HEK293 (cell line): ENCODE measurements at regions not wholly inside any gene's neighbourhood (a gene's known extent, or its start where the extent isn't known, plus 50 kb on each side); places are given as distances from the start of the nearest gene placed in this dataset.
A peak's percentile ranks its signal among the peaks of the same experiment; 100 is the strongest.

Experiments used
- CTCF ChIA-PET: fragments of 350-600 bp; formaldehyde crosslinking; extraction: SDS; loops from one replicate; lab custom pipeline; 2021; ENCODE audit warnings: antibody characterized with exemption; lab: Yijun Ruan, JAX
- POLR2A ChIA-PET: fragments of 300-600 bp; formaldehyde crosslinking; extraction: SDS; loops from one replicate; lab custom pipeline; 2020; ENCODE audit warnings: antibody characterized with exemption, inconsistent platforms; lab: Yijun Ruan, JAX
- H3K27ac ChIP-seq: fragments of 200-500 bp; sonication (Bioruptor generic); 2 replicates; pipeline ENCODE4 v1.5.1; 2014; ENCODE audit warnings: low read depth, low read length, control low read depth, inconsistent platforms; ENCODE audit errors: extremely low read depth
- H3K36me3 ChIP-seq, 2 experiments: fragments of 200-500 bp in 1 of 2; sonication (Bioruptor generic) in 1 of 2; 1 replicate in 1 of 2; 2 replicates in 1 of 2; pipeline ENCODE4 v1.5.1; 2014 to 2017; ENCODE audit warnings: inconsistent platforms in 2 of 2, low read length in 2 of 2; ENCODE audit not compliant: control insufficient read depth in 2 of 2, insufficient read depth in 1 of 2
- H3K4me1 ChIP-seq: fragments of 200-500 bp; sonication (Bioruptor generic); 2 replicates; pipeline ENCODE4 v1.5.1; 2014; ENCODE audit warnings: mild to moderate bottlenecking, low read length, inconsistent platforms; ENCODE audit not compliant: control insufficient read depth, insufficient read depth
- H3K4me3 ChIP-seq: 2 replicates; pipeline ENCODE4 v1.5.1; 2011; ENCODE audit warnings: low read depth, mild to moderate bottlenecking, control low read depth, low read length, moderate library complexity
- H3K9me3 ChIP-seq: fragments of 200-500 bp; sonication (Bioruptor generic); 2 replicates; pipeline ENCODE4 v1.5.1; 2014; ENCODE audit warnings: low read depth, low read length, inconsistent platforms; ENCODE audit not compliant: control insufficient read depth, insufficient read depth
- GFI1B ChIP-seq: fragments of 450-650 bp; formaldehyde crosslinking; IDR thresholded peaks from 2 replicates; pipeline ENCODE4 v1.5.1; 2016; ENCODE audit warnings: missing biosample characterization, missing genetic modification characterization
- GLI2 ChIP-seq: fragments of 450-650 bp; formaldehyde crosslinking; IDR thresholded peaks from 2 replicates; pipeline ENCODE4; 2017; ENCODE audit warnings: missing biosample characterization, missing genetic modification characterization, low read depth, borderline replicate concordance
- OSR2 ChIP-seq: fragments of 450-650 bp; formaldehyde crosslinking; IDR thresholded peaks from 2 replicates; pipeline ENCODE4 v1.5.1; 2016; ENCODE audit warnings: missing biosample characterization, missing genetic modification characterization
- SP7 ChIP-seq: fragments of 450-650 bp; formaldehyde crosslinking; IDR thresholded peaks from 2 replicates; pipeline ENCODE4 v1.5.1; 2016; ENCODE audit warnings: missing biosample characterization, missing genetic modification characterization
- WT1 ChIP-seq: fragments of 450-650 bp; formaldehyde crosslinking; IDR thresholded peaks from 2 replicates; pipeline ENCODE4 v1.5.1; 2016; ENCODE audit warnings: missing biosample characterization, missing genetic modification characterization
- ZBTB17 ChIP-seq: fragments of 450-650 bp; formaldehyde crosslinking; IDR thresholded peaks from 2 replicates; pipeline ENCODE4 v1.5.1; 2016; ENCODE audit warnings: missing biosample characterization, missing genetic modification characterization
- ZIC2 ChIP-seq: fragments of 450-650 bp; formaldehyde crosslinking; IDR thresholded peaks from 2 replicates; pipeline ENCODE4 v1.5.1; 2016; ENCODE audit warnings: missing biosample characterization, missing genetic modification characterization
- ZNF24 ChIP-seq: fragments of 450-650 bp; formaldehyde crosslinking; IDR thresholded peaks from 2 replicates; pipeline ENCODE4 v1.5.1; 2016; ENCODE audit warnings: missing biosample characterization, missing genetic modification characterization
- ZNF248 ChIP-seq: fragments of 450-650 bp; formaldehyde crosslinking; IDR thresholded peaks from 2 replicates; pipeline ENCODE4 v1.5.1; 2017; ENCODE audit warnings: missing biosample characterization, missing genetic modification characterization
- ZNF324 ChIP-seq: fragments of 450-650 bp; formaldehyde crosslinking; IDR thresholded peaks from 2 replicates; pipeline ENCODE4 v1.5.1; 2016; ENCODE audit warnings: missing biosample characterization, missing genetic modification characterization
- ZNF335 ChIP-seq: fragments of 450-650 bp; formaldehyde crosslinking; conservative IDR thresholded peaks from 2 replicates; pipeline ENCODE4 v1.5.1; 2016; ENCODE audit warnings: missing biosample characterization, missing genetic modification characterization
- ZNF341 ChIP-seq: fragments of 450-650 bp; formaldehyde crosslinking; IDR thresholded peaks from 2 replicates; pipeline ENCODE4; 2016; ENCODE audit warnings: low read depth, missing biosample characterization, missing genetic modification characterization
- ZNF558 ChIP-seq: fragments of 450-650 bp; formaldehyde crosslinking; IDR thresholded peaks from 2 replicates; pipeline ENCODE4 v1.5.1; 2016; ENCODE audit warnings: missing biosample characterization, missing genetic modification characterization
- ZNF624 ChIP-seq: fragments of 450-650 bp; formaldehyde crosslinking; IDR thresholded peaks from 2 replicates; pipeline ENCODE4 v1.5.1; 2017; ENCODE audit warnings: missing biosample characterization, missing genetic modification characterization
- ZNF654 ChIP-seq: fragments of 450-650 bp; formaldehyde crosslinking; IDR thresholded peaks from 2 replicates; pipeline ENCODE4 v1.5.1; 2016; ENCODE audit warnings: low read depth, missing biosample characterization, missing genetic modification characterization
- ZNF707 ChIP-seq: fragments of 450-650 bp; formaldehyde crosslinking; IDR thresholded peaks from 2 replicates; pipeline ENCODE4 v1.5.1; 2016; ENCODE audit warnings: missing biosample characterization, missing genetic modification characterization
- ZNF76 ChIP-seq: fragments of 450-650 bp; formaldehyde crosslinking; IDR thresholded peaks from 2 replicates; pipeline ENCODE4; 2016; ENCODE audit warnings: low read depth, missing biosample characterization, missing genetic modification characterization, borderline replicate concordance
- ZNF843 ChIP-seq: fragments of 450-650 bp; formaldehyde crosslinking; IDR thresholded peaks from 2 replicates; pipeline ENCODE4 v1.5.1; 2016; ENCODE audit warnings: missing biosample characterization, missing genetic modification characterization
- ZSCAN23 ChIP-seq: fragments of 450-650 bp; formaldehyde crosslinking; IDR thresholded peaks from 2 replicates; pipeline ENCODE4 v1.5.1; 2016; ENCODE audit warnings: missing biosample characterization, missing genetic modification characterization
- TF ChIP-seq, protein P1 (sequence below): fragments of 450-650 bp; IDR thresholded peaks from 2 replicates; pipeline ENCODE4 v1.5.1; 2018; ENCODE audit warnings: missing biosample characterization, mild to moderate bottlenecking, missing genetic modification characterization
- TF ChIP-seq, protein P2 (sequence below): fragments of 450-650 bp; formaldehyde crosslinking; IDR thresholded peaks from 2 replicates; pipeline ENCODE4 v1.5.1; 2016; ENCODE audit warnings: missing biosample characterization, missing genetic modification characterization
- TF ChIP-seq, protein P3 (sequence below): fragments of 450-650 bp; formaldehyde crosslinking; IDR thresholded peaks from 2 replicates; pipeline ENCODE4 v1.5.1; 2016; ENCODE audit warnings: missing biosample characterization, missing genetic modification characterization
- TF ChIP-seq, protein P4 (sequence below): fragments of 450-650 bp; formaldehyde crosslinking; IDR thresholded peaks from 2 replicates; pipeline ENCODE4 v1.5.1; 2016; ENCODE audit warnings: missing biosample characterization, missing genetic modification characterization, low read depth
- TF ChIP-seq, protein P5 (sequence below): fragments of 450-650 bp; formaldehyde crosslinking; IDR thresholded peaks from 2 replicates; pipeline ENCODE4 v1.5.1; 2017; ENCODE audit warnings: missing biosample characterization, missing genetic modification characterization
- TF ChIP-seq, protein P6 (sequence below): fragments of 450-650 bp; formaldehyde crosslinking; IDR thresholded peaks from 2 replicates; pipeline ENCODE4 v1.5.1; 2016; ENCODE audit warnings: missing biosample characterization, missing genetic modification characterization
- TF ChIP-seq, protein P7 (sequence below): fragments of 450-650 bp; formaldehyde crosslinking; IDR thresholded peaks from 2 replicates; pipeline ENCODE4 v1.5.1; 2016; ENCODE audit warnings: missing biosample characterization, missing genetic modification characterization

DNA sequence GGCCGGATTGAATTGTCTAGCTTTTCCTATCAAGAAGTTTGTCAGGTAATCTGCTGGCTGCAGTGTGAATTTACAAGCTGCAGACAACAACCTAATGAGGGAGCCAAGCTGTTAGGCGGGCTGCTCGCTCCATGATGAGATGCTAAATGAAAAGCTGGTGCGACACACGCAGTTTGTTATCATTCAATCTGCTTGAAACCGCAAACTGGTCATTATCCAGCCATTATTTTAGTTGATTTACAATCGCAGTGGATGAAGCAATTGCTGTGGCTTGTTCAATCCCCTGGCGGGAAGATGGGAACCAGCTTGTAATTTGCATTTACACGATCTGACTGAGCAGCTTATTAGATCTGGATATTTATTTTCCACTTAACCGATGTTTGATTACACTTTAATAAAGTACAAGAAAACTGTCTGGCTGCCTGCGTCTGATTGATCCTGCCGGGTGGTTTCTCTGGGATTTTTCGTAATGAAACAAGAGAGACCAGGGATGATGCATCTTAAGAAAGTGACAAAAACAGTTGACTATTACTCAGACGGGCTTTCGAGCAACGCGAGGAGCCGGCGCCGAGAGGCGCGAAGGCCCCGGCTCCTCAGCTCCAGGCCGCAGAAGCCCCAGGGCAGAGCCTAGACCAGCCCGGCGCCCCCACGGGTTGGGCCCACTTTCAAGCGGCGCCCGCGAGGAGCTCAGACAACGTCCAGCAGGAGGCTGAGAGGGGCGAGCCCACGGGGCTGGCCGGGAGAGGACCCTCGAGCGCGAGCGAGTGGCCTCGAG is 118.0 kb upstream of the BARHL2 start:
- Histone ChIP-seq H3K36me3 (peaks cover 0 to 6% of the 10 kb centered on the region in 2 experiments; a peak in 1 of 3 replicates), H3K27ac (no peak overlapping the region), H3K9me3 (no peaks in the 10 kb centered on the region), H3K4me3 (no peak overlapping the region), H3K4me1 (peaks cover 13% of the 10 kb centered on the region)
- POLR2A ChIA-PET, result no interaction called here
- CTCF ChIA-PET, result no interaction called here
- TF ChIP-seq SP7 (tag by site-specific recombination) (peak; percentile 99), ZNF558 (0 out of 2 replicates have a peak, but pooled peaks have one; percentile 25), ZBTB17 (tag by site-specific recombination) (peak; percentile 54; the same call in 1 of the 2 replicates), ZNF654 (tag by site-specific recombination) (no peak), ZNF624 (tag by site-specific recombination) (0 out of 2 replicates have a peak, but pooled peaks have one; percentile 43), ZIC2 (tag by site-specific recombination) (peak; percentile 90), GFI1B (tag by site-specific recombination) (peak; percentile 79), ZNF335 (tag by site-specific recombination) (no peak), ZNF24 (tag by site-specific recombination) (peak; percentile 79; the same call in 1 of the 2 replicates), ZNF341 (tag by site-specific recombination) (0 out of 2 replicates have a peak, but pooled peaks have one; percentile 11), WT1 (peak; percentile 74), GLI2 (tag by site-specific recombination) (peak; percentile 52; the same call in 1 of the 2 replicates), ZNF248 (tag by site-specific recombination) (no peak), OSR2 (tag by site-specific recombination) (peak; percentile 93), ZNF324 (tag by site-specific recombination) (0 out of 2 replicates have a peak, but pooled peaks have one; percentile 55), ZNF843 (tag by site-specific recombination) (peak; percentile 40; the same call in 1 of the 2 replicates), ZSCAN23 (tag by site-specific recombination) (peak; percentile 80; the same call in 1 of the 2 replicates), ZNF707 (tag by site-specific recombination) (no peak), ZNF76 (tag by site-specific recombination) (peak; percentile 54; the same call in 1 of the 2 replicates)
- TF ChIP-seq, protein P1, sequence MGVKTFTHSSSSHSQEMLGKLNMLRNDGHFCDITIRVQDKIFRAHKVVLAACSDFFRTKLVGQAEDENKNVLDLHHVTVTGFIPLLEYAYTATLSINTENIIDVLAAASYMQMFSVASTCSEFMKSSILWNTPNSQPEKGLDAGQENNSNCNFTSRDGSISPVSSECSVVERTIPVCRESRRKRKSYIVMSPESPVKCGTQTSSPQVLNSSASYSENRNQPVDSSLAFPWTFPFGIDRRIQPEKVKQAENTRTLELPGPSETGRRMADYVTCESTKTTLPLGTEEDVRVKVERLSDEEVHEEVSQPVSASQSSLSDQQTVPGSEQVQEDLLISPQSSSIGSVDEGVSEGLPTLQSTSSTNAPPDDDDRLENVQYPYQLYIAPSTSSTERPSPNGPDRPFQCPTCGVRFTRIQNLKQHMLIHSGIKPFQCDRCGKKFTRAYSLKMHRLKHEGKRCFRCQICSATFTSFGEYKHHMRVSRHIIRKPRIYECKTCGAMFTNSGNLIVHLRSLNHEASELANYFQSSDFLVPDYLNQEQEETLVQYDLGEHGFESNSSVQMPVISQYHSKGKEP (tag by site-specific recombination), result peak; percentile 85
- TF ChIP-seq, protein P2, sequence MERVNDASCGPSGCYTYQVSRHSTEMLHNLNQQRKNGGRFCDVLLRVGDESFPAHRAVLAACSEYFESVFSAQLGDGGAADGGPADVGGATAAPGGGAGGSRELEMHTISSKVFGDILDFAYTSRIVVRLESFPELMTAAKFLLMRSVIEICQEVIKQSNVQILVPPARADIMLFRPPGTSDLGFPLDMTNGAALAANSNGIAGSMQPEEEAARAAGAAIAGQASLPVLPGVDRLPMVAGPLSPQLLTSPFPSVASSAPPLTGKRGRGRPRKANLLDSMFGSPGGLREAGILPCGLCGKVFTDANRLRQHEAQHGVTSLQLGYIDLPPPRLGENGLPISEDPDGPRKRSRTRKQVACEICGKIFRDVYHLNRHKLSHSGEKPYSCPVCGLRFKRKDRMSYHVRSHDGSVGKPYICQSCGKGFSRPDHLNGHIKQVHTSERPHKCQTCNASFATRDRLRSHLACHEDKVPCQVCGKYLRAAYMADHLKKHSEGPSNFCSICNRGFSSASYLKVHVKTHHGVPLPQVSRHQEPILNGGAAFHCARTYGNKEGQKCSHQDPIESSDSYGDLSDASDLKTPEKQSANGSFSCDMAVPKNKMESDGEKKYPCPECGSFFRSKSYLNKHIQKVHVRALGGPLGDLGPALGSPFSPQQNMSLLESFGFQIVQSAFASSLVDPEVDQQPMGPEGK, result no peak
- TF ChIP-seq, protein P3, sequence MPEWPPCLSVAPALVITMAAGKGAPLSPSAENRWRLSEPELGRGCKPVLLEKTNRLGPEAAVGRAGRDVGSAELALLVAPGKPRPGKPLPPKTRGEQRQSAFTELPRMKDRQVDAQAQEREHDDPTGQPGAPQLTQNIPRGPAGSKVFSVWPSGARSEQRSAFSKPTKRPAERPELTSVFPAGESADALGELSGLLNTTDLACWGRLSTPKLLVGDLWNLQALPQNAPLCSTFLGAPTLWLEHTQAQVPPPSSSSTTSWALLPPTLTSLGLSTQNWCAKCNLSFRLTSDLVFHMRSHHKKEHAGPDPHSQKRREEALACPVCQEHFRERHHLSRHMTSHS, result peak; percentile 93
- TF ChIP-seq, protein P4, sequence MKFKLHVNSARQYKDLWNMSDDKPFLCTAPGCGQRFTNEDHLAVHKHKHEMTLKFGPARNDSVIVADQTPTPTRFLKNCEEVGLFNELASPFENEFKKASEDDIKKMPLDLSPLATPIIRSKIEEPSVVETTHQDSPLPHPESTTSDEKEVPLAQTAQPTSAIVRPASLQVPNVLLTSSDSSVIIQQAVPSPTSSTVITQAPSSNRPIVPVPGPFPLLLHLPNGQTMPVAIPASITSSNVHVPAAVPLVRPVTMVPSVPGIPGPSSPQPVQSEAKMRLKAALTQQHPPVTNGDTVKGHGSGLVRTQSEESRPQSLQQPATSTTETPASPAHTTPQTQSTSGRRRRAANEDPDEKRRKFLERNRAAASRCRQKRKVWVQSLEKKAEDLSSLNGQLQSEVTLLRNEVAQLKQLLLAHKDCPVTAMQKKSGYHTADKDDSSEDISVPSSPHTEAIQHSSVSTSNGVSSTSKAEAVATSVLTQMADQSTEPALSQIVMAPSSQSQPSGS (tag by site-specific recombination), result 0 out of 2 replicates have a peak, but pooled peaks have one; percentile 7
- TF ChIP-seq, protein P5, sequence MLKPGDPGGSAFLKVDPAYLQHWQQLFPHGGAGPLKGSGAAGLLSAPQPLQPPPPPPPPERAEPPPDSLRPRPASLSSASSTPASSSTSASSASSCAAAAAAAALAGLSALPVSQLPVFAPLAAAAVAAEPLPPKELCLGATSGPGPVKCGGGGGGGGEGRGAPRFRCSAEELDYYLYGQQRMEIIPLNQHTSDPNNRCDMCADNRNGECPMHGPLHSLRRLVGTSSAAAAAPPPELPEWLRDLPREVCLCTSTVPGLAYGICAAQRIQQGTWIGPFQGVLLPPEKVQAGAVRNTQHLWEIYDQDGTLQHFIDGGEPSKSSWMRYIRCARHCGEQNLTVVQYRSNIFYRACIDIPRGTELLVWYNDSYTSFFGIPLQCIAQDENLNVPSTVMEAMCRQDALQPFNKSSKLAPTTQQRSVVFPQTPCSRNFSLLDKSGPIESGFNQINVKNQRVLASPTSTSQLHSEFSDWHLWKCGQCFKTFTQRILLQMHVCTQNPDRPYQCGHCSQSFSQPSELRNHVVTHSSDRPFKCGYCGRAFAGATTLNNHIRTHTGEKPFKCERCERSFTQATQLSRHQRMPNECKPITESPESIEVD (tag by site-specific recombination), result peak; percentile 85
- TF ChIP-seq, protein P6, sequence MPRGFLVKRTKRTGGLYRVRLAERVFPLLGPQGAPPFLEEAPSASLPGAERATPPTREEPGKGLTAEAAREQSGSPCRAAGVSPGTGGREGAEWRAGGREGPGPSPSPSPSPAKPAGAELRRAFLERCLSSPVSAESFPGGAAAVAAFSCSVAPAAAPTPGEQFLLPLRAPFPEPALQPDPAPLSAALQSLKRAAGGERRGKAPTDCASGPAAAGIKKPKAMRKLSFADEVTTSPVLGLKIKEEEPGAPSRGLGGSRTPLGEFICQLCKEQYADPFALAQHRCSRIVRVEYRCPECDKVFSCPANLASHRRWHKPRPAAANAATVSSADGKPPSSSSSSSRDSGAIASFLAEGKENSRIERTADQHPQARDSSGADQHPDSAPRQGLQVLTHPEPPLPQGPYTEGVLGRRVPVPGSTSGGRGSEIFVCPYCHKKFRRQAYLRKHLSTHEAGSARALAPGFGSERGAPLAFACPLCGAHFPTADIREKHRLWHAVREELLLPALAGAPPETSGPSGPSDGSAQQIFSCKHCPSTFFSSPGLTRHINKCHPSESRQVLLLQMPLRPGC (tag by site-specific recombination), result peak; percentile 90
- TF ChIP-seq, protein P7, sequence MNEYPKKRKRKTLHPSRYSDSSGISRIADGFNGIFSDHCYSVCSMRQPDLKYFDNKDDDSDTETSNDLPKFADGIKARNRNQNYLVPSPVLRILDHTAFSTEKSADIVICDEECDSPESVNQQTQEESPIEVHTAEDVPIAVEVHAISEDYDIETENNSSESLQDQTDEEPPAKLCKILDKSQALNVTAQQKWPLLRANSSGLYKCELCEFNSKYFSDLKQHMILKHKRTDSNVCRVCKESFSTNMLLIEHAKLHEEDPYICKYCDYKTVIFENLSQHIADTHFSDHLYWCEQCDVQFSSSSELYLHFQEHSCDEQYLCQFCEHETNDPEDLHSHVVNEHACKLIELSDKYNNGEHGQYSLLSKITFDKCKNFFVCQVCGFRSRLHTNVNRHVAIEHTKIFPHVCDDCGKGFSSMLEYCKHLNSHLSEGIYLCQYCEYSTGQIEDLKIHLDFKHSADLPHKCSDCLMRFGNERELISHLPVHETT (tag by site-specific recombination), result peak; percentile 82
